NCI-H2107 treated with DMSO at 0.1 percent for 48 hours (cell line): ENCODE measurements at regions not wholly inside any gene's neighbourhood (a gene's known extent, or its start where the extent isn't known, plus 50 kb on each side); places are given as distances from the start of the nearest gene placed in this dataset.
"Not testable (repeated sequence)": the region's sequence is repeated elsewhere in the genome, so short reads cannot be mapped to it uniquely, and the experiment has no call there.

Source experiments
- DNase-seq: peaks from one replicate; lab custom pipeline; 2025; ENCODE audit not compliant: unreplicated experiment; lab: John Stamatoyannopoulos, UW

GRCh38 chr1:102178480-102178879 lies 181.8 kb upstream of the OLFM3 start:
- DNase-seq, result no peak

GRCh38 chr1:102174259-102174863 lies 177.6 kb upstream of the OLFM3 start:
- DNase-seq, result no peak

GRCh38 chr1:102172200-102172599 lies 175.5 kb upstream of the OLFM3 start:
- DNase-seq, result no peak

GRCh38 chr1:102163799-102164198 lies 167.1 kb upstream of the OLFM3 start:
- peak; percentile 88 for DNase-seq

GRCh38 chr1:102151242-102151641 lies 154.5 kb upstream of the OLFM3 start:
- DNase-seq, result no peak

GRCh38 chr1:102120910-102121309 lies 124.2 kb upstream of the OLFM3 start:
- DNase-seq, result peak; percentile 60

- no peak for DNase-seq
Measured at GRCh38 chr1:102118150-102118549, 121.4 kb upstream of the OLFM3 start.

- no peak for DNase-seq
Measured at GRCh38 chr1:102110586-102110985, 113.9 kb upstream of the OLFM3 start.

- not testable (repeated sequence) for DNase-seq
Measured at GRCh38 chr1:102109493-102109892, 112.8 kb upstream of the OLFM3 start.

- DNase-seq, result no peak
Measured at GRCh38 chr1:102107441-102107840, 110.7 kb upstream of the OLFM3 start.

GRCh38 chr1:102105931-102106550 lies 109.3 kb upstream of the OLFM3 start:
- DNase-seq, result no peak

GRCh38 chr1:102103646-102104045 lies 106.9 kb upstream of the OLFM3 start:
- no peak for DNase-seq

- no peak for DNase-seq
Measured at GRCh38 chr1:102102276-102102780, 105.6 kb upstream of the OLFM3 start.

- DNase-seq, result no peak
Measured at GRCh38 chr1:102100666-102101065, 103.9 kb upstream of the OLFM3 start.

- DNase-seq, result no peak
Measured at GRCh38 chr1:102099916-102100315, 103.2 kb upstream of the OLFM3 start.

- DNase-seq, result no peak
Measured at GRCh38 chr1:102098536-102098935, 101.8 kb upstream of the OLFM3 start.

- no peak for DNase-seq
Measured at GRCh38 chr1:102098081-102098480, 101.4 kb upstream of the OLFM3 start.

- DNase-seq, result no peak
Measured at GRCh38 chr1:102097451-102097850, 100.7 kb upstream of the OLFM3 start.

- DNase-seq, result no peak
Measured at GRCh38 chr1:102096162-102096561, 99.4 kb upstream of the OLFM3 start.

GRCh38 chr1:102089791-102090190 lies 93.1 kb upstream of the OLFM3 start:
- DNase-seq, result no peak

- no peak for DNase-seq
Measured at GRCh38 chr1:102085896-102086295, 89.2 kb upstream of the OLFM3 start.

GRCh38 chr1:102084771-102085535 lies 88.2 kb upstream of the OLFM3 start:
- DNase-seq, result no peak
